ENCODE measurements at regions not wholly inside any gene's neighbourhood (a gene's known extent, or its start where the extent isn't known, plus 50 kb on each side); places are given as distances from the start of the nearest gene placed in this dataset.

DNA sequence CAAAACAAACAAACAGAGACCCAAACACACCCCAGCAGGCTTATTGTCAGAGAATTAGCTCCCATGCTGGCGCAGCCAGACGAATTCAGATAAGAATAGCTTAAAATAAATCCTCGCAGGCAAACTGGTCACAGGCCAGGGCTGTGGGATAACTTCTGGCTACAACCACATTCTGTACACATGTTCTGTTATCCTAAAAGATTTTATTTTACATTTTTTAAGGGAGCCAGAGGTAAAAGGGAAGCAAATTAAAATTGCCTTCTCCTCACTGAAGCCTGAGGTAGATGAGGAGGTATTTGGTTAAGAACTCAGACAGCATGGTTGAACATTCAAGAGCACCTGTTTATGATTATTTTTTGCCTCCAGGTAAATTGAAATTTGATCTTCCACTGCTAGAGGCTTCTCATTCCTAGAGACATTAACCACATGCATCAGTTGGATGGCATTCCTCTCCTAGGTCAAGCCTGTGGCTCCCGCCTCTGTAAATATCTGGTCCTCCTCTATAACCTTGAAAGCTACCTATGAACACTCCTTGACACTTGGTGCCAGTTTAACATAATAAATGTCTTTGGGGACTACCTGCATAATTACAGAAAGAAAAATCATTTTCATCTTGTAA, 190.3 kb downstream of the SATB1 start:
- H3K4me1 Mint-ChIP-seq = peaks cover 33% of the 10 kb centered on the region

DNA sequence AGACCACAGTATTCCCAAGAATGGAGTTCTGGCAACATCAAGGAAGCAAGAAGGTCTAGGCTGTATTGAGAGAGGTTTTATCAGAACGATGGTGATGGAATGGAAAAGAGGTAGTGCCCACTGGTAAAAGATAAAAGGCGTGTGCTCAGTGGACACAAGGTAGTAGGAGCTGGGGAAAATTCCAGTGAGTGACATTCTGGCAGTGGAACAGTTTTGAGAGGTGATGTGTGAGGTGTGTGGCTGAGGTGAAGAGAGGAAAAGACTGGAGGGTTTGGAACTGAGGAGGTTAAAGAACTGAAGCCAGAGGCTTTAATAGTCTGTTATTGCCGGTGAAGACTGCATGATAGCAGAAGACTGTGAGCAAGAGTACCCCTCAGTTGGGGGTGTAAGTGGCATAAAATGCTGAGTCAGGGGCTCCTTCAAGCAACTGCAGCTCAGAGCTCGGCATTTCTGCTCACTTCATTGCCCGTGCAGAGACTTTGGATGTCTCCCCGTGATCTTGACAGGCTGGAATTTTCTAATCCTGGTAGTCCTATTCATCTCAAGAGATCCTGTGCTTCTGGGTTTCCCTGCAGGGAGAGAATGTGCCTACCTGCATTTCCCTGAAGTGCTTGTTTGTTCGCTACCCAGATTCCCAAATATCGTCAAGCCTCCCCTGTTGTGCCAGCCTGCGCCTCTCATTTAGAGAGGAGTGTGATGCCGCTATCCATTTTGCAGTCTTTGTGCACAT, 191.0 kb downstream of the SATB1 start:
- no peaks in the 10 kb centered on the region for H3K27me3 ChIP-seq (ENCODE audit: insufficient read depth)
- H3K79me2 ChIP-seq (replicated peaks; ENCODE audit: insufficient read depth) = no peaks in the 10 kb centered on the region
- no peaks in the 10 kb centered on the region for H3K9me2 ChIP-seq (ENCODE audit: insufficient read depth)
- peaks cover 4% of the 10 kb centered on the region for H3K27me3 Mint-ChIP-seq (ENCODE audit: insufficient read depth, low read depth, poor library complexity)
- peaks cover 32% of the 10 kb centered on the region for H3K4me1 ChIP-seq (ENCODE audit: insufficient read depth)
- no peak overlapping the region for H2AFZ ChIP-seq
- no peak overlapping the region for H3K27ac ChIP-seq (ENCODE audit: low read depth)
- peak overlapping the region; percentile 32 for H3K27ac Mint-ChIP-seq
- H3K9me3 Mint-ChIP-seq = no peaks in the 10 kb centered on the region
- no peaks in the 10 kb centered on the region for H3K36me3 ChIP-seq (ENCODE audit: insufficient read depth)
- ATAC-seq = peak; percentile 66
- peak; percentile 30 for DNase-seq (ENCODE audit: low spot score)
- H3K4me3 ChIP-seq = no peak overlapping the region
- no peak overlapping the region for H3K4me3 Mint-ChIP-seq
- no peaks in the 10 kb centered on the region for H3F3A ChIP-seq (replicated peaks; ENCODE audit: low read depth)
- H3K36me3 Mint-ChIP-seq (ENCODE audit: low read depth) = no peaks in the 10 kb centered on the region
- H3K4me1 Mint-ChIP-seq = peaks cover 29% of the 10 kb centered on the region
- H4K20me1 ChIP-seq (replicated peaks; ENCODE audit: insufficient read depth) = no peaks in the 10 kb centered on the region
- peak overlapping the region; percentile 17; the same call in 1 of the 2 replicates for H3K4me2 ChIP-seq
- TF ChIP-seq, protein P1, sequence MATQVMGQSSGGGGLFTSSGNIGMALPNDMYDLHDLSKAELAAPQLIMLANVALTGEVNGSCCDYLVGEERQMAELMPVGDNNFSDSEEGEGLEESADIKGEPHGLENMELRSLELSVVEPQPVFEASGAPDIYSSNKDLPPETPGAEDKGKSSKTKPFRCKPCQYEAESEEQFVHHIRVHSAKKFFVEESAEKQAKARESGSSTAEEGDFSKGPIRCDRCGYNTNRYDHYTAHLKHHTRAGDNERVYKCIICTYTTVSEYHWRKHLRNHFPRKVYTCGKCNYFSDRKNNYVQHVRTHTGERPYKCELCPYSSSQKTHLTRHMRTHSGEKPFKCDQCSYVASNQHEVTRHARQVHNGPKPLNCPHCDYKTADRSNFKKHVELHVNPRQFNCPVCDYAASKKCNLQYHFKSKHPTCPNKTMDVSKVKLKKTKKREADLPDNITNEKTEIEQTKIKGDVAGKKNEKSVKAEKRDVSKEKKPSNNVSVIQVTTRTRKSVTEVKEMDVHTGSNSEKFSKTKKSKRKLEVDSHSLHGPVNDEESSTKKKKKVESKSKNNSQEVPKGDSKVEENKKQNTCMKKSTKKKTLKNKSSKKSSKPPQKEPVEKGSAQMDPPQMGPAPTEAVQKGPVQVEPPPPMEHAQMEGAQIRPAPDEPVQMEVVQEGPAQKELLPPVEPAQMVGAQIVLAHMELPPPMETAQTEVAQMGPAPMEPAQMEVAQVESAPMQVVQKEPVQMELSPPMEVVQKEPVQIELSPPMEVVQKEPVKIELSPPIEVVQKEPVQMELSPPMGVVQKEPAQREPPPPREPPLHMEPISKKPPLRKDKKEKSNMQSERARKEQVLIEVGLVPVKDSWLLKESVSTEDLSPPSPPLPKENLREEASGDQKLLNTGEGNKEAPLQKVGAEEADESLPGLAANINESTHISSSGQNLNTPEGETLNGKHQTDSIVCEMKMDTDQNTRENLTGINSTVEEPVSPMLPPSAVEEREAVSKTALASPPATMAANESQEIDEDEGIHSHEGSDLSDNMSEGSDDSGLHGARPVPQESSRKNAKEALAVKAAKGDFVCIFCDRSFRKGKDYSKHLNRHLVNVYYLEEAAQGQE (IDR thresholded peaks at IDR 0.05; ENCODE audit: unreplicated experiment) = no peak
- TF ChIP-seq JUNB (IDR thresholded peaks at IDR 0.05; ENCODE audit: unreplicated experiment) (no peak), NANOG (IDR thresholded peaks at IDR 0.05; ENCODE audit: borderline replicate concordance) (no peak), CREB1 (CRISPR knock-in tag; IDR thresholded peaks at IDR 0.05; ENCODE audit: low read depth) (no peak), ZNF114 (CRISPR knock-in tag; IDR thresholded peaks at IDR 0.05) (no peak), EZH2phosphoT487 (IDR thresholded peaks at IDR 0.05; ENCODE audit: unreplicated experiment) (no peak)

More for the DNA sequence above, 190.3 kb downstream of the SATB1 start:
- peaks cover 35% of the 10 kb centered on the region for H3K4me1 ChIP-seq (ENCODE audit: insufficient read depth)
- no peak overlapping the region for H2AFZ ChIP-seq
- Mint-ChIP-seq H3K27ac (peak overlapping the region; percentile 32), H3K9me3 (no peaks in the 10 kb centered on the region), H3K4me3 (no peak overlapping the region), H3K27me3 (ENCODE audit: insufficient read depth, low read depth, poor library complexity) (peaks cover 4% of the 10 kb centered on the region), H3K36me3 (ENCODE audit: low read depth) (no peaks in the 10 kb centered on the region)
- no peaks in the 10 kb centered on the region for H3K79me2 ChIP-seq (replicated peaks; ENCODE audit: insufficient read depth)
- H3K4me3 ChIP-seq = no peak overlapping the region
- peak; percentile 44 for ATAC-seq
- peak; percentile 27 for DNase-seq (ENCODE audit: low spot score)
- peak overlapping the region; percentile 17; the same call in 1 of the 2 replicates for H3K4me2 ChIP-seq
- H3K9me2 ChIP-seq (ENCODE audit: insufficient read depth) = no peaks in the 10 kb centered on the region
- TF ChIP-seq ZNF114 (CRISPR knock-in tag; IDR thresholded peaks at IDR 0.05) (no peak), JUNB (IDR thresholded peaks at IDR 0.05; ENCODE audit: unreplicated experiment) (no peak), EZH2phosphoT487 (IDR thresholded peaks at IDR 0.05; ENCODE audit: unreplicated experiment) (no peak), EZH2 (IDR thresholded peaks at IDR 0.05; ENCODE audit: low read depth, unreplicated experiment) (no peak), CREB1 (CRISPR knock-in tag; IDR thresholded peaks at IDR 0.05; ENCODE audit: low read depth) (no peak), NANOG (IDR thresholded peaks at IDR 0.05; ENCODE audit: borderline replicate concordance) (no peak)
- TF ChIP-seq, protein P1 (IDR thresholded peaks at IDR 0.05; ENCODE audit: unreplicated experiment) = no peak
- H3F3A ChIP-seq (replicated peaks; ENCODE audit: low read depth) = no peaks in the 10 kb centered on the region
- H3K27me3 ChIP-seq (ENCODE audit: insufficient read depth) = no peaks in the 10 kb centered on the region
- H3K36me3 ChIP-seq (ENCODE audit: insufficient read depth) = no peaks in the 10 kb centered on the region
- H3K27ac ChIP-seq (ENCODE audit: low read depth) = no peak overlapping the region
- H4K20me1 ChIP-seq (replicated peaks; ENCODE audit: insufficient read depth) = no peaks in the 10 kb centered on the region
